PC-3 (cell line): ENCODE measurements at regions not wholly inside any gene's neighbourhood (a gene's known extent, or its start where the extent isn't known, plus 50 kb on each side); places are given as distances from the start of the nearest gene placed in this dataset.

Experiments used
- ATAC-seq: fragments of 200-7000 bp; cut with Tn5 transposase; 2 replicates; pipeline ENCODE4 v1.9.1; 2020; ENCODE audit warnings: mild to moderate bottlenecking, moderate library complexity
- BruUV-seq: library from RNA; stranded (reverse); fragments of 400-500 nt; replicated peaks from 2 replicates; lab custom pipeline; 2021; lab: Mats Ljungman, UMichigan
- CTCF ChIA-PET: fragments of 300-600 bp; sonication (Branson Sonifier 250); formaldehyde crosslinking; loops from one replicate; lab custom pipeline; 2022; ENCODE audit warnings: antibody characterized with exemption; lab: Charles Lee
- POLR2A ChIA-PET: fragments of 300-600 bp; sonication (Branson Sonifier 250); formaldehyde crosslinking; loops from one replicate; lab custom pipeline; 2022; ENCODE audit warnings: antibody characterized with exemption; ENCODE audit not compliant: unreplicated experiment; lab: Charles Lee
- DNase-seq: peaks from one replicate; pipeline ENCODE4 v3.0.0-alpha.2; 2015
- H2AFZ ChIP-seq: fragments of 300-600 bp; sonication (generic); 2 replicates; pipeline ENCODE4 v1.6.0; 2016; ENCODE audit warnings: antibody characterized with exemption, low read length
- H3F3A ChIP-seq: fragments of 300-600 bp; sonication (generic); one replicate; pipeline ENCODE4 v1.6.0; 2017; ENCODE audit warnings: antibody characterized with exemption, low read length, control low read depth, mild to moderate bottlenecking; ENCODE audit not compliant: unreplicated experiment
- H3K27ac ChIP-seq: fragments of 300-600 bp; sonication (generic); 2 replicates; pipeline ENCODE4 v1.5.1; 2016; ENCODE audit warnings: mild to moderate bottlenecking, low read length
- H3K27me3 ChIP-seq: fragments of 300-600 bp; sonication (generic); 2 replicates; pipeline ENCODE4 v1.6.1; 2016; ENCODE audit warnings: low read length, mixed read lengths
- H3K36me3 ChIP-seq: fragments of 300-600 bp; sonication (generic); 2 replicates; pipeline ENCODE4 v1.6.1; 2016; ENCODE audit warnings: low read depth, mixed run types, low read length, mixed read lengths
- H3K4me1 ChIP-seq: fragments of 300-600 bp; sonication (generic); 2 replicates; pipeline ENCODE4 v1.5.1; 2016; ENCODE audit warnings: low read length; ENCODE audit not compliant: insufficient read depth
- H3K4me2 ChIP-seq: fragments of 300-600 bp; sonication (generic); 2 replicates; pipeline ENCODE4 v1.6.0; 2016; ENCODE audit warnings: low read length
- H3K4me3 ChIP-seq: fragments of 300-600 bp; sonication (generic); 2 replicates; pipeline ENCODE4 v1.5.1; 2016; ENCODE audit warnings: mild to moderate bottlenecking, low read length, mixed read lengths
- H3K79me2 ChIP-seq: fragments of 300-600 bp; sonication (generic); 2 replicates; pipeline ENCODE4 v1.6.1; 2017; ENCODE audit warnings: low read length, mixed read lengths
- H3K9ac ChIP-seq: fragments of 300-600 bp; sonication (generic); 2 replicates; pipeline ENCODE4 v1.6.0; 2016; ENCODE audit warnings: mild to moderate bottlenecking, low read length
- H3K9me2 ChIP-seq: fragments of 300-600 bp; sonication (generic); replicated peaks from 2 replicates; pipeline ENCODE4 v1.6.1; 2016; ENCODE audit warnings: mixed run types, low read length, mixed read lengths
- H3K9me3 ChIP-seq: fragments of 300-600 bp; sonication (generic); 2 replicates; pipeline ENCODE4 v1.6.1; 2016; ENCODE audit warnings: low read length, mixed read lengths
- H4K20me1 ChIP-seq: fragments of 300-600 bp; sonication (generic); 2 replicates; pipeline ENCODE4 v1.6.1; 2016; ENCODE audit warnings: low read length, mixed read lengths
- EZH2 ChIP-seq: fragments of 300-600 bp; sonication (generic); IDR thresholded peaks from one replicate; pipeline ENCODE4 v1.6.1; 2017; ENCODE audit warnings: antibody characterized with exemption, mild to moderate bottlenecking, low read length; ENCODE audit not compliant: unreplicated experiment
- EZH2phosphoT487 ChIP-seq: fragments of 300-600 bp; sonication (generic); IDR thresholded peaks from 2 replicates; pipeline ENCODE4 v1.6.1; 2018; ENCODE audit warnings: mild to moderate bottlenecking, antibody characterized with exemption, low read length, borderline replicate concordance
- intact Hi-C: fragments of 100-400 bp; cut with micrococcal nuclease; formaldehyde crosslinking; loops from 2 replicates; pipeline ENCODE4 v1.9.0; 2023
- TF ChIP-seq, protein P1 (sequence below): fragments of 300-600 bp; sonication (generic); conservative IDR thresholded peaks from 2 replicates; pipeline ENCODE4 v1.5.1; 2017; ENCODE audit warnings: antibody characterized with exemption, low read depth, mild to moderate bottlenecking, low read length

DNA sequence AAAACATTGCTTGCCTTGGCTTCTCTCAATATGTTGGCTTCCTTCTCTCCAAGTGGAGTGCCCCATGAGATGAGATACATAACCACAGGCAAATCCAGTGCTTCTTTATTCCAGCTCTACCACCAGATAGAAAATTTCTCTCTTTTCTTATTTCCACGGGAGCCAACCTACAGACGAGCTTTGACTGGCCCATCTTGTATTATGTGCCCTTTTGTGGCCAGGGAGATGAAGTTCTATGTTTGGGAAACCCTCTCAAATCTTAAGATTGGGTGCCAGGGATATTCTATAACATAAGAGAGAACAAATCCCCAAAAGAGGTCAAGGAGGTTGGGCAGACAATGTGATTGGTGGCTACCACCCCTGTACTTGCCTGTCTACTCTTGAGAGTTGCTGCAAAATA lies 351.8 kb downstream of the ZNF326 start:
- ChIA-PET POLR2A (no interaction called here), CTCF (no interaction called here)
- DNase-seq, result no peak
- TF ChIP-seq, protein P1, sequence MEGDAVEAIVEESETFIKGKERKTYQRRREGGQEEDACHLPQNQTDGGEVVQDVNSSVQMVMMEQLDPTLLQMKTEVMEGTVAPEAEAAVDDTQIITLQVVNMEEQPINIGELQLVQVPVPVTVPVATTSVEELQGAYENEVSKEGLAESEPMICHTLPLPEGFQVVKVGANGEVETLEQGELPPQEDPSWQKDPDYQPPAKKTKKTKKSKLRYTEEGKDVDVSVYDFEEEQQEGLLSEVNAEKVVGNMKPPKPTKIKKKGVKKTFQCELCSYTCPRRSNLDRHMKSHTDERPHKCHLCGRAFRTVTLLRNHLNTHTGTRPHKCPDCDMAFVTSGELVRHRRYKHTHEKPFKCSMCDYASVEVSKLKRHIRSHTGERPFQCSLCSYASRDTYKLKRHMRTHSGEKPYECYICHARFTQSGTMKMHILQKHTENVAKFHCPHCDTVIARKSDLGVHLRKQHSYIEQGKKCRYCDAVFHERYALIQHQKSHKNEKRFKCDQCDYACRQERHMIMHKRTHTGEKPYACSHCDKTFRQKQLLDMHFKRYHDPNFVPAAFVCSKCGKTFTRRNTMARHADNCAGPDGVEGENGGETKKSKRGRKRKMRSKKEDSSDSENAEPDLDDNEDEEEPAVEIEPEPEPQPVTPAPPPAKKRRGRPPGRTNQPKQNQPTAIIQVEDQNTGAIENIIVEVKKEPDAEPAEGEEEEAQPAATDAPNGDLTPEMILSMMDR, result no peak
- TF ChIP-seq EZH2 (no peak), EZH2phosphoT487 (no peak)
- no peaks in the 10 kb centered on the region for H3K79me2 ChIP-seq
- peaks cover 12% of the 10 kb centered on the region; the same call in 1 of the 2 replicates for H3K27me3 ChIP-seq
- H2AFZ ChIP-seq, result no peak overlapping the region
- no peaks in the 10 kb centered on the region for H3K9me2 ChIP-seq
- no peak overlapping the region for H3K9ac ChIP-seq
- no peaks in the 10 kb centered on the region for H4K20me1 ChIP-seq
- intact Hi-C loops, result no loop called here
- no peak overlapping the region for H3K4me2 ChIP-seq
- no peak for ATAC-seq
- H3K9me3 ChIP-seq, result no peaks in the 10 kb centered on the region
- no peaks in the 10 kb centered on the region for H3K4me1 ChIP-seq
- no peaks in the 10 kb centered on the region for H3F3A ChIP-seq
- no peak overlapping the region for H3K4me3 ChIP-seq
- no peaks in the 10 kb centered on the region for H3K36me3 ChIP-seq
- BruUV-seq, result no TSS peak
- no peak overlapping the region for H3K27ac ChIP-seq

DNA sequence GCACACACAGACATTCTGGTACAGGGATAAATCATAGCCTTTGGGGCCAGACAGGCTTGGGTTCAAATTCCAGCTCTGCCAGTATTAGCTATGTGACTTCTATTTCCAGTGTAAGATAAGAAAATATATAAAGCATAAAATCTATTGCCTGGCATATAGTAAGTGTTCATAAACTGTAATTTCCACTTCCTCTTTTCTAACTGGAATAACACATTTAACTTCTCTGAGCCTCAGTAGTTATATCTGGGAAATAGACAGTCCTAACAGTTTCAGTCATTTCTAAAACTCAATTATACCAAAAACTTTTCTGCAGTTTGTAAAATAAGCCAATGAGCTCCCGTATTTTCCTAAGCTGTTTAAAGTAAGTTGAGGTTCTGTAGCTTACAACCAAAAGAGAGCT lies 351.4 kb downstream of the ZNF326 start:
- ChIA-PET POLR2A (no interaction called here), CTCF (no interaction called here)
- Histone ChIP-seq H3K27ac (no peak overlapping the region), H4K20me1 (no peaks in the 10 kb centered on the region), H3K4me2 (no peak overlapping the region), H3K27me3 (peaks cover 16% of the 10 kb centered on the region; the same call in 1 of the 2 replicates), H3K9me3 (no peaks in the 10 kb centered on the region), H3K9me2 (no peaks in the 10 kb centered on the region), H3K4me1 (no peaks in the 10 kb centered on the region), H2AFZ (no peak overlapping the region), H3F3A (no peaks in the 10 kb centered on the region), H3K4me3 (no peak overlapping the region), H3K79me2 (no peaks in the 10 kb centered on the region), H3K9ac (no peak overlapping the region), H3K36me3 (no peaks in the 10 kb centered on the region)
- no peak for TF ChIP-seq EZH2phosphoT487
- TF ChIP-seq EZH2, result no peak
- TF ChIP-seq, protein P1, result no peak
- no TSS peak for BruUV-seq
- ATAC-seq (no peak), DNase-seq (no peak)
- intact Hi-C loops, result no loop called here

DNA sequence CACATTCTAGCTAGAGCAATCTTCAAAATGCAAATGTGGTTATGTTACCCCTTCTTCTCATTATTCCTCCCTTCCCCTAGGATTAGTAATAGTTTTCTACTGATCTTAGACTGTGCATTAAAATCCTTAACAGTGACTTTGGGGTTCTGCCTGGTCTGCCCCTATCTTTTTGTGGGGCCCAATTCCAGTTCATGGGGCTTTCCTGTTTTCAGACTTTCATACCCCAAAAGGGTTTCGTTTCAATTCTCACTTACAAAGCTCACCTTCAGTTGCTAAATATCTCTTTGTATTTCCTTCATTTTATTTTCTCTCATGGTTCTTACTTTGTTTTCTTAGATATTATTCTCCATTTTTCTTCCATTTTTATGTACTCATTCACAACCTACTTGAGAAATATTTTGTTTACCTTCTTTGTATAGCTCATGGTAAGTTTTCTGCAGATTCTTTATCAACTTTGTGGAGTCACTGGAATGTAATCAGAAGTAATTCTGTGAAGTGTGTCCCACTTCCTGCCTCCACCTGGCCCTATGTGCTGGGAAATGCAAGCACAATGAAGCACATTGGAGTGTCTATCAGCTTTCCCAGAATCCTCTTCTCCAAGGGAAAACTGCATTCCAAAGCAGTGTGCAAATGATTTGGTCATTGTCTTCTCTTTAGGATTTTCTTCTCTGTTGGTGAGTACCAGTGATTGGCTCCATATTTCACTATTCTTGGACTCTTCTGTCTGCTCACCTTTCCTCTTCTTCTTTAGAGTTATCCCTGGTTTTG lies 350.2 kb downstream of the ZNF326 start:
- BruUV-seq, result no TSS peak
- Histone ChIP-seq H3K27me3 (peaks cover 16% of the 10 kb centered on the region; the same call in 1 of the 2 replicates), H3K79me2 (no peaks in the 10 kb centered on the region), H2AFZ (no peak overlapping the region), H3K36me3 (no peaks in the 10 kb centered on the region), H3F3A (no peaks in the 10 kb centered on the region), H3K9me2 (no peaks in the 10 kb centered on the region), H3K9me3 (no peaks in the 10 kb centered on the region), H4K20me1 (no peaks in the 10 kb centered on the region), H3K9ac (no peak overlapping the region), H3K4me3 (no peak overlapping the region), H3K27ac (no peak overlapping the region), H3K4me1 (no peaks in the 10 kb centered on the region), H3K4me2 (no peak overlapping the region)
- DNase-seq, result no peak
- TF ChIP-seq, protein P1, result no peak
- no peak for TF ChIP-seq EZH2phosphoT487
- TF ChIP-seq EZH2, result no peak
- intact Hi-C loops, result no loop called here
- ChIA-PET CTCF (no interaction called here), POLR2A (no interaction called here)
- no peak for ATAC-seq
